Ammon's horn (tissue), 1 donor: ENCODE measurements at regions not wholly inside any gene's neighbourhood (a gene's known extent, or its start where the extent isn't known, plus 50 kb on each side); places are given as distances from the start of the nearest gene placed in this dataset.

ENCODE experiments used
- DNase-seq: peaks from one replicate; pipeline ENCODE4 v3.0.0-alpha.2; 2016; ENCODE audit warnings: low spot score

DNA sequence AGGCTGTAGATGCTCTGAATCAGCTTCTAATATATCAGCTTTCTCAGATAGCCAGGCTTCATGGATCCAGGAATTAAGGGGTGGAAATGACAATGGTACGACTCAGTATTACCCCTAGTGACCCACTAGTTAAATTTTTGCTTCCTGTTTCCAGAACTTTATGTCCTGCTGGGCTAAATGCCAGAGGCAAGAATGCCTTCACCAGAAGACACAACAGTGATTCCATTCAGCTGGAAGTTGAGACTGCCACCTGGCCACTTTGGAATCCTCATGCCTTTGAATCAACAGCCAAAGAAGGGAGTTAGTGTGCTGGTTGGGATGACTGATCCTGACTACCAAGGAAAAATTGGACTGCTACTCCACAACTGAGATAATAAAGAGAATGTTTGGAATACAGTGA, 239.1 kb downstream of the ASXL3 start:
- no peak for DNase-seq

DNA sequence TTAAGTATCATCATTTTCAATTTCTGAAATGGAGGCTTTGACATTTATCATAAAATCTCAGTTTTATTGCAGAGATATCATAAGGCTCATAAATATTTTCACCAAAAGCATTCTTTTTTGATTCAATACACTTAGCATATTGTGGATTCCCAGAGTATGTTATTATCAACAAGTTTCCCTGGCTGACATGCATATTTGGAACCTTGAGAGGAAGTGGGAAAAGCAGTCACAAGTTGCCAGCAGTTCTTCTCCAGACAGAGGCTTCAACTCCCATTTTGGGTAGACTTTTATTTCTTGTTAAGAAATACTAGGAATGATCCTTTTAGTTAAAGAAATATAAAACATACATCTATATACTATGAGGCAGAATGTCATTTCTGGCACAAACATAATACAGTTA, 236.5 kb downstream of the ASXL3 start:
- DNase-seq, result no peak

DNA sequence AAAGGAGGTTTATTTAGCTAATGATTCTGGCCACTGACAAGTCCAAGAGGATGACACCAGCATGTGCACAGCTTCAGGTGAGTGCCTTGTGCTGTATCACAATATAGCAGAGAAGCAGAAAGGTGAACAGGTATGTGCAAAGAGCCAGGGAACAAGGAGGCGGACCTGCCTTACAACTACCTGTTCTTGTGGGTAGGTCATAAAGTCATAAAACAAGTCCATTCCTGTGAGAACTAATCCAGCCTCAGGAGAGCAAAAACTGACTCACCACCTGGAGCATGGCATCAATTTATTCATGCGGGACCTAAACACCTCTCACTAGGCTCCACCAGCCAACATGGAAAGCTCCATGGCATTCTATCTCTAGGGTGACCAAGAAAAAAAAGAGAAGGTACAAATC, 234.2 kb downstream of the ASXL3 start:
- DNase-seq, result no peak

DNA sequence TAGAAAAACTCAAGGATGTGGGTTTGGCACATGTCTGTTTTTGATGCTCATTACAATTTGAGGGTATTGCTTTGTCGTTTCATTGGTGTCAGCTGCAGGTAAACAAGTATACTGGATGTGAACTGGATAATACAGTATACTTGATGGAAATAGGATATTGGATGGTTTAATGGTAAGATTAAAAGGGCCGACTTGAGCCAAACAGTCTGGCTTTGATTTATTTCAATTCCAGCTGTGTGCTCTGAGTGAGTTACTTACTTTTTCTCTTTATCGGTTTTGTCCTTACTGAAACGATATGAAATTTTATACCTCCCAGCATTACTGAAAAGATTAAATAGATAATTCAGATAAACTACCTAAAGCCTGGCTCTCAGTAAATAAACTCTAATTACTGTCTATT, 227.6 kb downstream of the ASXL3 start:
- no peak for DNase-seq

DNA sequence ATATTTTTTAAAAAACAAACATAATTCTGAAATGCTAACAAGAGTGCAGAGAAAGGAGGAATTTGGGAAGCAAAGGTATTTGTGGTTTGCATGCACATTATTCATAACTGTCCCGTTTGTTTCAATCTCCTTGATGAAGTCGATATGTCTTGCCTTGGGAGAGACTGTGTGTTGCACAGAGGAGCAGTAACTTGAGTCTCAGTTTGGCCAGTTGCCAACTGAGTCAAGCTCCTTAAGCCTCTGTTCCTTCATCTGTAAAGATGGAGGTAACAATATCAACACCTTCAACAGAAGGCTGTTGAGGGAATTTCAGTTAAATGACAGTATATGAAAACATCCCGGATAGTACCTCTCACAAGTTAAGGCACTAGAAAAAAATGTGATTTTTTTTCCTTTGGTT, 226.2 kb downstream of the ASXL3 start:
- DNase-seq, result no peak

DNA sequence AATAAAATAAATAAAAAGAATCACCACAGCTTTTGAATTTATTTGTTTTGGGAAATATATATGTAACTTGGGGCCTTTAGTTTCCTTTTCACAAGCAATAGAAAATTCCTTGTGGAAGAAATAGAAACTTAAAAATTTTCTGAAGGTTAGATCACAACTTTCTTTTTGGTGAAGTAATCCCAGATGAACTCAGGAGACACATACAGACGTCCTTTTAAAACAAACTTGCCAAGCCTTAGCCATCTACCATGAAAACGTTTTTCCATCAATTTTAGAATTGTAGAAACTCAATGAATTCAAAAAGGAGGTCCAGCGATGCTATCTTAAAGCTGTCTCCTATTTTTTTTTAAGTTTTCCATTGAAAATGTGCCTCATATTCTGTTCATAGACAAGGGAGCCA, 225.6 kb downstream of the ASXL3 start:
- no peak for DNase-seq

DNA sequence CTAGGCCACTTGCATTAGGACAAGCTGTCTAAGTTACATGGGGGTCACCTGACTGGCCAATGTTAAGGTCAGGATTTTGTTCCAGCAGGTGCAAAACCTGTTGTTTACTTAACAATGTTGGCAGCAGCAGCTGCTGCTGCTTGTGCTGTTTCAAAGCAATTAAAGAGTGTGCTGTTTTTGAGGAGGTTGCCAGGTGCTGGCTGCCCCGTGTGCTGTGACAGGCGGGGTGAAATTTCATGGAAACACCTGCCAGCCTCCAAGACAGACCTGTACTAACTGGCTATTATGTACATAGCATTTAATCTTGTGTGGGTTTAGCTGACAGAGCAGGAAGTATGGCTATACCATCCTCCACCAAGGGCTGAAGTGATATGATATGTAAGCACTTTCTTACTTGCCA, 224.9 kb downstream of the ASXL3 start:
- no peak for DNase-seq
